GM12875 (cell line): ENCODE measurements at regions not wholly inside any gene's neighbourhood (a gene's known extent, or its start where the extent isn't known, plus 50 kb on each side); places are given as distances from the start of the nearest gene placed in this dataset.

Source experiments
- H3K4me3 ChIP-seq: one replicate; pipeline ENCODE4 v1.5.1; 2011; ENCODE audit warnings: low read depth, low read length, control low read depth
- TF ChIP-seq, protein P1 (sequence below): IDR thresholded peaks from 2 replicates; pipeline ENCODE4 v1.5.1; 2011; ENCODE audit warnings: low read depth, mild to moderate bottlenecking, control low read depth, inconsistent platforms, low read length, moderate library complexity, borderline replicate concordance; ENCODE audit not compliant: insufficient read depth

DNA sequence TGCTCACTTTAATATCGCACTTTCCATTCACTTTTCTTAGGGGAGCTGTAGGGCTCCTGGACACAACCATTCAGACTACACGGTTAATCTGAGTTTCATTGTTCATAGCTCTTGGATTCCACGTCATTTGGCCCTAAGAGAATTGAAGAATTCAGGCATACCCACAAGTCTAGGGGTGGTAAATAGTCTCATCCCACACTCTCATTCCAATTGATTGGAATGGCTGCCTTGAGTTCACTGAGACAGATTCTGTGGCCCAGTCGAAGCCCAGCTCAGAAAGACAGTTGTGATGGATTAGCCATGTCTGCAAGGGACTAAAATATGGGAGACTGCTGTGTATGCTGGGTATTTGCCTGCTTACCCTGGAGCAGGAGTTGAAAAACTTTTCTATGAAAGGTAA, 124.6 kb downstream of the TFCP2L1 start:
- TF ChIP-seq, protein P1, sequence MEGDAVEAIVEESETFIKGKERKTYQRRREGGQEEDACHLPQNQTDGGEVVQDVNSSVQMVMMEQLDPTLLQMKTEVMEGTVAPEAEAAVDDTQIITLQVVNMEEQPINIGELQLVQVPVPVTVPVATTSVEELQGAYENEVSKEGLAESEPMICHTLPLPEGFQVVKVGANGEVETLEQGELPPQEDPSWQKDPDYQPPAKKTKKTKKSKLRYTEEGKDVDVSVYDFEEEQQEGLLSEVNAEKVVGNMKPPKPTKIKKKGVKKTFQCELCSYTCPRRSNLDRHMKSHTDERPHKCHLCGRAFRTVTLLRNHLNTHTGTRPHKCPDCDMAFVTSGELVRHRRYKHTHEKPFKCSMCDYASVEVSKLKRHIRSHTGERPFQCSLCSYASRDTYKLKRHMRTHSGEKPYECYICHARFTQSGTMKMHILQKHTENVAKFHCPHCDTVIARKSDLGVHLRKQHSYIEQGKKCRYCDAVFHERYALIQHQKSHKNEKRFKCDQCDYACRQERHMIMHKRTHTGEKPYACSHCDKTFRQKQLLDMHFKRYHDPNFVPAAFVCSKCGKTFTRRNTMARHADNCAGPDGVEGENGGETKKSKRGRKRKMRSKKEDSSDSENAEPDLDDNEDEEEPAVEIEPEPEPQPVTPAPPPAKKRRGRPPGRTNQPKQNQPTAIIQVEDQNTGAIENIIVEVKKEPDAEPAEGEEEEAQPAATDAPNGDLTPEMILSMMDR = no peak
- no peak overlapping the region for H3K4me3 ChIP-seq

DNA sequence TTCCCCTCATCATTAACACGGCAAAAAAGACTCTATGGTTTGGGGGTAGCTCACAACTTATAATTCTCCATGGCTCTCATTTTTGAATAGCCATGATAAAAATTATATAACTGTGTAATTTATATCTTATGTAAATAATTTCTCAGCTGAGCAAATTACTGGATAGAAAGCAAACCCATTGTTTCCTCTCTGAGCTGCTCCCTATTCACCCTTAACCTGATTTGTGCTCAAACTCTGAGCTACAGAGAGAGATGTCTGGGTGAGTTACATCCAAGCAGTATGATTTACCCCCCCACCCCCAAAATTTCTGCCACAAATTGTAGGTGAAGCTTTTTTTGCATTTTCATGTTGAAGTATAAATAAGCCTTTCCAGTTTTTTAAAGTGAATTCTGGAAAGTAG, 123.7 kb downstream of the TFCP2L1 start:
- TF ChIP-seq, protein P1 = no peak
- H3K4me3 ChIP-seq = no peak overlapping the region

DNA sequence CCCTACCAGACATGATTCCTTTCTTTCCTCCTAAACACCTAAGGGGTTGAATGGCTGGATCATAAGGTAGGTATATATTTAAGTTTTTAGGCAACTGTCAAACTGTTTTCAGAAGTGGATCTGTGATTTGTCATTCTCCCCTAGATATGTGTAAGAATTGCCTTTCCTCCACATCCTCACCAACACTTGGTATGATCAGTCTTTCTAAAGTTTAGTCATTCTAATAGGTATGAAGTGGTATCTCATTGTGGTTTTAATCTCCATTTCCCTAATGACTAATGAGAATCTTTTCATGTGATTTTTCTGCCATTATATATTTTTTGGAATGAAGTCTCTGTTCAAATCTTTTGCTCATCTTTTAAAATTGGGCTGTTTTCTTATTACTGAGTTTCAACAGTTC, 122.1 kb downstream of the TFCP2L1 start:
- TF ChIP-seq, protein P1 = no peak
- H3K4me3 ChIP-seq = no peak overlapping the region

DNA sequence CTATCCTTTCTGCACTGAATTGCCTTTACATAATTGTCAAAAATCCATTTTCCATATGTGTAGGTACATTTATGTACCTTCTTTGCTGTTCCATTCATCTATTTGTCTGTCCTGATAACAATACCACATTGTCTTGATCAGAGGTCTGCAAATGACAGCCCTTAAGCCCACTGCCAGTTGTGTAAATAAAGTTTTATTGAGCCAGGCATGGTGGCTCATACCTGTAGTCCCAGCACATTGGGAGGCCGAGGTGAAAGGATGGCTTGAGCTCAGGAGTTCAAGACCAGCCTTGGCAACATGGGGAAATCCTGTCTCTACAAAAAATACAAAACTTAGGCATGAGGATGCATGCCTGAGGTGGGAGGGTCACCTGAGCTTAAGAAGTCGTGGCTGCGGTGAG, 121.0 kb downstream of the TFCP2L1 start:
- H3K4me3 ChIP-seq = no peak overlapping the region
- TF ChIP-seq, protein P1 = no peak

DNA sequence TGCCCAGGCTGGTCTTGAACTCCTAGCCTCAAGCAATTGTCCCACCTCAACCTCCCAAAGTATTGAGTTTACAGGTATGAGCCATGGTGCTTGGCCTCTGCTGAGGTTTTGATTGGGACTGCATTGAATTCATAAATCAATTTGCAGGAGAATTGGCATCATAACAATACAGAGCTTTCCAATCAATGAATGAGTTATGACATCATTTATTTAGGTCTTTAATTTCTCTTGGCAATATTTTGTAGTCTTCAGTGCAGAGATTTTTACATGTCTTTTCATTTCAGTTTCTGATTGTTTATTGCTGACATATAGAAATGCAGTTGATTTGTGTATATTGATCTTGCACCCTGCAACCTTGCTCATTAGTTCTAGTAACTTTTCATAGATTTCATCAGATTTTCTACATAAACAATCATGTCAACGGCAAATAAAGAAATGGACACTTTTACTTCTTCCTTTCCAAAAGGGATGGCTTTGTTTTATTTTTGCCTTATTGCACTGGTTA, 119.9 kb downstream of the TFCP2L1 start:
- TF ChIP-seq, protein P1 = no peak
- no peak overlapping the region for H3K4me3 ChIP-seq
